ACHN (cell line): ENCODE measurements at regions not wholly inside any gene's neighbourhood (a gene's known extent, or its start where the extent isn't known, plus 50 kb on each side); places are given as distances from the start of the nearest gene placed in this dataset.

Experiments
- DNase-seq: peaks from one replicate; pipeline ENCODE4 v3.0.0-alpha.2; 2015
- in situ Hi-C: cut with HindIII; loops from 2 replicates; pipeline ENCODE4 v1.10.0; 2017; ENCODE audit warnings: low sequenced_read_pairs, low pct_ligation_motif_present, low pct_unique_long_range_greater_than_20kb

DNA sequence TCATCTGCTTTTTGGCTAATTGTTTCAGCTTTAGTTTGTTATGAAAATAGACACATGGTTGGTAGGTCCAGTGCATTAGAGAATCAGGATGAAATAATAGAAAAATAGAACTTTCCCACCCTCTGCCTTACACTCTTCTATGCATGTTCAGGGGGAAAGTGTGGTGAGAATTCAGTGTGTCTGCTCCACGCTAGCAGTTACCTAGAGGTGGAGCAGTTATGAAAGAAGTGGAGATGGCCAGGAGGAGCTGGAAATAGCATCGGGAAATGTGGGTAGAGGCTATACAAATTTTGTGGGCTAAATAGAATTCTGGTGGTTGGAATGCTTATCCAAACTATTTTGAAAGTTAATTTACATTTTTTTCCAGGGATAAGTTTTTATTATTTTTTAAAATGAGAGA, 91.4 kb upstream of the MAD2L1 start:
- in situ Hi-C loops, result no loop called here
- no peak for DNase-seq

DNA sequence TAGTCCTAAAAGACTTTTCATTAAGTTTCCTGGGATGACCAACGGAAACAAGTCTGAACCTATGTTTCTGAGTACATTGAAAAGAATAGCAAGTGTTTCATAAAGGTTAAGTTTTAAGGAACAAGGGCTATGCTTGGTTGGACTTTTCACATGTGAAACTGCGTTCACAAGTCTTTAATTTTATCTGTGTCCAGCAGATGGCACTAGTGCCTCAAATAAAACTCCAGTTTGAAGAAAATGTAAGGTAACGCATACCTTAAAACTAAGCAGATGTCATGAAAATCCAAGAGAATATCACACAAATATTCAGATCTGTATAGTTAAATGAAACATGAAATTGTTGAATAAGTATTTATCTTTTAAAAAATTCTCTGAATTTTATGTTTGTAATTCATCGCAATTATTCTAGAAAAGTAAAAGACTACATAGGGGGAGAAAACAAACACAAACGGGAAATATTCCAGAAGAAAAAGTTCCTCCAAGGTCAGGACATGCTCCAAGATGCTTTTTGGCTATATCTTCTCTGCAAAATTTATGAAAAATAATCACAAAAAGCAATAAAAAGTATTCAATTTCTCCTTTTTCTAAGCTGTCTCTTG, 89.6 kb upstream of the MAD2L1 start:
- in situ Hi-C loops, result no loop called here
- peak; percentile 59 for DNase-seq

DNA sequence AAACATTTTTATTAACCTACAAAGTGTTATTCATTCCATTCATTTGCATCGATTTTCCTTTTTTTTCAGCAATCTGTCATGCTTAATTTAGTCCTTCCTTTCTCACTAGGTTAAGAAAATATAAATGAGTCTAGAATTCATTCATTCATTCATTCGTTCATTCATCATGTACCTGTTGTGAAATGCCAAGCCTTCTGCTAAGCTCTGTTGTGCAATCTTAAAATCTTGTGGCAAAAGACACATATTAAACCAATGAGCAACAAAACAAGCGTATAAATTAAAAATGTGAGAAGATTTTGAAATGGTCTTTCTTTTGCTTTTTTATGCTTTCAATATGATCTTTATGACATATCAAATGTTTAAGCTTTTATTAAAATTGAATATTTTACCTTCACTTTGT, 88.6 kb upstream of the MAD2L1 start:
- in situ Hi-C loops, result no loop called here

DNA sequence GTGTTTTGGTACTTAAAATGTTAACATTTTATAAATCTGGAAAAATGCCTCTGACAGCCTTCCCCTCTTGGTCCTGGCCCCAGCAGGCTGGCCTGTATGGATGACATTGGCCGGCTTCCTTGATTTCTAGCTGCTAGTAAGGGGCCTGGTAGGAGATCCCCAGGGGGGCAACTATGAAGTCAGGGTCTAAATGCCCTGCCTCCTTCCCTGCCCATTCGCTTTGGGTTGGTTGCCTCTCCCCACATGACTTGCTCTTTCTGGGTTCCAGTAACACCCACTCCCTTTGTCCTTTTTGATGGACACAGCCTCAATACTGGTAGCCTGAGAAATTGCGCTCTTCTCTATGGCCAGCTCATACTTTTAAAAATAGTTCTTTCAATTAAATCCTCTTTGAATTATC, 78.0 kb upstream of the MAD2L1 start:
- in situ Hi-C loops, result no loop called here
- no peak for DNase-seq

More for the DNA sequence above, 88.6 kb upstream of the MAD2L1 start:
- DNase-seq, result no peak

DNA sequence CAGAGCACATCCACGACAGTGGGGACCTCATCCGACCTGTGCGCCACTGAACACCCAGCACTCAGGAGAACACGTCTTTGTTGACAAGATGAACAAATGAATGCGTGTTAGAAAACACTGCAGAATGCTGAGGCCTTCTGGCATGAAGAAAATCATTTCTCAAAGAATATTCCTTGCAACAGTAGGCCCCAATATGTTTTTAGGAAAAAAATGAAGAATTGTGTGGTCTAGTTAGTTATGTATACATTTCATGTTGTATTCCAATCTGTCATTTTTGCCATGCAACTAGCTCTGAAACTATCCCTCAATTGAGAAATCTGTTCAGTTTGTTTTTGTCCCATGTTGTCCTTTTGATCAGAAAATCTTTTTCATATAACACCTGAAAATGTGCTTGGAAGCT, 77.4 kb upstream of the MAD2L1 start:
- in situ Hi-C loops, result no loop called here
- no peak for DNase-seq

DNA sequence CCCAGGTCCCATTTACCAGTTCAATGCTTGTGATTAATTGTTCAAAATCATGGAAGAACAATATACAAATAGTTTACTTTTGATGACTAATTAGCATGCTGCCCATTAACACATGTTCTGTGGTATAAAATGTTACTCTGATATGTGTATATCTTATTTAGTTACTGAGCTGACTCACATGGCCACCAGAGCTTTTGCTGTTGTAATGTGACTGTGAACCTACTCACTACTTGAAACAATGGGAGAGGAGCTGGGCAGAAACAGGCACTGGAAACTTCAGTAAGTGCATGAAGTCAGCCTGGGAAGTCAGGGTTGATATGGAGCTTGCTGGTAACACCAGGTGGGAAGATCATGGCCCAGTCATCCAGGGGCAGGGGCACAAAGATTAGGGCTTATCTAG, 72.7 kb upstream of the MAD2L1 start:
- no peak for DNase-seq
- in situ Hi-C loops, result no loop called here

DNA sequence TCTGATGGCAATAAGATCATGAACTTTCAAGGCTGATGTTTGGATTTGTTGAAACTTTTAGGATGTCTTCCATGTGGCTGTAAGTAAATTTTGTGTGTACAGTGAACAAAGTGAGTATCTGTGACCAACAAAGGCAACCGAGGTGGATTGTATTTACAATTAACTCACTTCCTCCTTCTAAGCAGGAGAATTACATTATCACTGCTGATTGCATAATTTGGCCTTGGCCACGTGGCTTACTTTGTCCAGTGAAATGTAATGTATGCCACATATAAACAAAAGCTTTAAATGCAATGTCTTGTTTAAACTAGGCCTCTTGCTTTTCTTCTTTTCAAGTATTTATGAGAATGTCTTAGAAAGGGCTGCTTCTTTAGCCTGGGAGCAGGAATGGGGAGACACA, 66.3 kb upstream of the MAD2L1 start:
- DNase-seq, result no peak
- in situ Hi-C loops, result no loop called here

DNA sequence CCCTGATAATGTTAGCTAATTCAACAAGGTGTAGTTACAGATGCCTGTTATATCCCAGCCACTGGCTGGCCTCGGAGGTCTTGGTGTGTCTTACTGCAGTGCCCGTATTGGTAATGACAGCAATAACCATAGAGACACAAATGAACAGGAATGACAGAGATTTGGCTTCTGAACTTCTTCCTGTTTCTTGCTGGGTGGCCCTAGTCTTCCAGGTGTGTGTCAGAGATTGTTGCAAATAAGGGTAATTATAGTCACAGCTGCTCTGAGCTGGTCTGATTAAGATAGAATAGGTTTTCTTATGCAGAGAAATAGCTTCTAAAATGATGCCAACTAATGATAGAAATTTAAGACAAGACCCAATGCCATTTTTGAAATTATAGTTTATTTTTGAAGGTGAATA, 64.1 kb upstream of the MAD2L1 start:
- no peak for DNase-seq
- in situ Hi-C loops, result no loop called here
